ENCODE measurements at regions not wholly inside any gene's neighbourhood (a gene's known extent, or its start where the extent isn't known, plus 50 kb on each side); places are given as distances from the start of the nearest gene placed in this dataset.

DNA sequence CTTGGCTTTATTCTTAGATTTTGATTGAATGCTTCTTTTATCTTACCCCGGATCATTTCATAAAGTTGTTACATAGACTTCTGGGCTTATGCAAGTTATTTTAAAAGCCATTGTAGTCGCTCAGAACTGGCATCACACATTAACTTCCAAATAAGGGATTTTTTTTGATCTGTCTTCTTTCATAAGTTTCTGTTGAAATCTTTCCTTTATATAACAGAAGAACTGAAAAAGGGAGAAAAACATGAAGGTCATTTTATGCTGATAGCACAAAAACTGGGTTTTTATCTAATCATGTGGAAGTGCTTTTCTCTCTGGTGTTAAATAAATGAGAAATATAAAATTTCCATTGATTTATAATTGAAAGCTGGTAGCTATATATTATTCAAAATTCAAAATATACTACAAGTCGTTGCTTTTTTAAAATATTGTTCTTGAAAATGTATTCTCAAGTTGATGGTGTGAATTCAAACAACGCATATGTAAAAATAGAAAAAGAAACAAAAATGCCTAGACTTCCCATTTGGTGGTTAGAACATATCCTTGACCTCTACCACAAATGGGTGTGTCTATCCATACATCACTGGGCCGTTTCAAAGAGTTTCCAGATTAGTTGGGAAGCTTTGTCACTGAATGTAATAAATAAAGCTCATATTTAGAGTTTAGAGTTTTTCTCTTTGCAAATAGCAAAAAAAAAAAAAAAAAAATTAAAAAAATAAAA, 258.3 kb upstream of the ZPLD1 start:
- TF ChIP-seq POLR2AphosphoS5 (IDR thresholded peaks at IDR 0.05) (no peak), POLR2A (IDR thresholded peaks at IDR 0.05) (no peak)
- TF ChIP-seq, protein P1, sequence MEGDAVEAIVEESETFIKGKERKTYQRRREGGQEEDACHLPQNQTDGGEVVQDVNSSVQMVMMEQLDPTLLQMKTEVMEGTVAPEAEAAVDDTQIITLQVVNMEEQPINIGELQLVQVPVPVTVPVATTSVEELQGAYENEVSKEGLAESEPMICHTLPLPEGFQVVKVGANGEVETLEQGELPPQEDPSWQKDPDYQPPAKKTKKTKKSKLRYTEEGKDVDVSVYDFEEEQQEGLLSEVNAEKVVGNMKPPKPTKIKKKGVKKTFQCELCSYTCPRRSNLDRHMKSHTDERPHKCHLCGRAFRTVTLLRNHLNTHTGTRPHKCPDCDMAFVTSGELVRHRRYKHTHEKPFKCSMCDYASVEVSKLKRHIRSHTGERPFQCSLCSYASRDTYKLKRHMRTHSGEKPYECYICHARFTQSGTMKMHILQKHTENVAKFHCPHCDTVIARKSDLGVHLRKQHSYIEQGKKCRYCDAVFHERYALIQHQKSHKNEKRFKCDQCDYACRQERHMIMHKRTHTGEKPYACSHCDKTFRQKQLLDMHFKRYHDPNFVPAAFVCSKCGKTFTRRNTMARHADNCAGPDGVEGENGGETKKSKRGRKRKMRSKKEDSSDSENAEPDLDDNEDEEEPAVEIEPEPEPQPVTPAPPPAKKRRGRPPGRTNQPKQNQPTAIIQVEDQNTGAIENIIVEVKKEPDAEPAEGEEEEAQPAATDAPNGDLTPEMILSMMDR (IDR thresholded peaks at IDR 0.05 in 8 of 11, conservative IDR thresholded peaks at IDR 0.05 in 3 of 11): no peak
- peaks cover 19 to 42% (median 27%) of the 10 kb centered on the region in 6 donors for H3K4me1 ChIP-seq
- WGBS, 5 donors: 30 to 53% (median 44%) methylated on average over 5 of the region's 5 CpGs
- no peak for DNase-seq
- H3K4me3 ChIP-seq: no peak overlapping the region
- no peaks in the 10 kb centered on the region for H3K9me3 ChIP-seq
- intact Hi-C loops (cut with DNase I; ENCODE audit: low total_unique reads): no loop called here
- no peaks in the 10 kb centered on the region for H3K27me3 ChIP-seq (replicated peaks in 1 of 7)
- no peak overlapping the region for H3K27ac ChIP-seq
- no peaks in the 10 kb centered on the region for H3K36me3 ChIP-seq

GRCh38 chr3:102177075-102177755, 257.6 kb upstream of the ZPLD1 start:
- intact Hi-C loops (cut with DNase I; ENCODE audit: low total_unique reads): no loop called here
- Histone ChIP-seq H3K4me3 (no peak overlapping the region), H3K4me1 (peaks cover 19 to 49% (median 33%) of the 10 kb centered on the region in 6 donors), H3K36me3 (no peaks in the 10 kb centered on the region), H3K27ac (no peak overlapping the region), H3K27me3 (replicated peaks in 1 of 7) (no peaks in the 10 kb centered on the region), H3K9me3 (no peaks in the 10 kb centered on the region)
- TF ChIP-seq, protein P1 (IDR thresholded peaks at IDR 0.05 in 8 of 11, conservative IDR thresholded peaks at IDR 0.05 in 3 of 11): no peak
- no peak for DNase-seq
- 80 to 88% (median 84%) methylated on average over 11 of the region's 11 CpGs for WGBS, 5 donors

GRCh38 chr3:102178817-102179216, 256.0 kb upstream of the ZPLD1 start:
- intact Hi-C loops (cut with DNase I; ENCODE audit: low total_unique reads): no loop called here

More at GRCh38 chr3:102178817-102179216, 256.0 kb upstream of the ZPLD1 start:
- peaks cover 19 to 51% (median 34%) of the 10 kb centered on the region in 6 donors for H3K4me1 ChIP-seq
- H3K27me3 ChIP-seq (replicated peaks in 1 of 7): no peaks in the 10 kb centered on the region
- no peaks in the 10 kb centered on the region for H3K36me3 ChIP-seq
- TF ChIP-seq, protein P1 (IDR thresholded peaks at IDR 0.05 in 8 of 11, conservative IDR thresholded peaks at IDR 0.05 in 3 of 11): no peak
- TF ChIP-seq POLR2AphosphoS5 (IDR thresholded peaks at IDR 0.05): no peak
- no peaks in the 10 kb centered on the region for H3K9me3 ChIP-seq
- H3K27ac ChIP-seq: peak overlapping the region in 6 of 8 donors; percentile 3 to 73 (median 59)
- no peak overlapping the region for H3K4me3 ChIP-seq
- DNase-seq: no peak

Data from spleen (tissue), 11 donors.